IPS-18c (cell line): ENCODE measurements at regions not wholly inside any gene's neighbourhood (a gene's known extent, or its start where the extent isn't known, plus 50 kb on each side); places are given as distances from the start of the nearest gene placed in this dataset.
A peak's percentile ranks its signal among the peaks of the same experiment; 100 is the strongest.

ENCODE experiments used
- H3K4me3 ChIP-seq: 2 replicates; pipeline ENCODE4 v1.7.0; 2013; ENCODE audit warnings: low read depth, mild to moderate bottlenecking, low read length, moderate library complexity; ENCODE audit not compliant: insufficient read depth
- H3K9me3 ChIP-seq: one replicate; pipeline ENCODE4 v1.6.1; 2013; ENCODE audit warnings: mild to moderate bottlenecking, low read length, moderate library complexity; ENCODE audit not compliant: control insufficient read depth, insufficient read depth

GRCh38 chr18:24860978-24861680 lies 400.7 kb downstream of the HRH4 start:
- Histone ChIP-seq H3K4me3 (no peak overlapping the region), H3K9me3 (no peaks in the 10 kb centered on the region)

GRCh38 chr18:24862201-24862816 lies 401.9 kb downstream of the HRH4 start:
- Histone ChIP-seq H3K4me3 (0 out of 2 replicates have a peak overlapping the region, but pooled peaks have one; percentile 31), H3K9me3 (no peaks in the 10 kb centered on the region)

GRCh38 chr18:24868311-24868710 lies 407.9 kb downstream of the HRH4 start:
- Histone ChIP-seq H3K4me3 (no peak overlapping the region), H3K9me3 (no peaks in the 10 kb centered on the region)

GRCh38 chr18:24868760-24869237 lies 408.4 kb downstream of the HRH4 start:
- Histone ChIP-seq H3K9me3 (no peaks in the 10 kb centered on the region), H3K4me3 (no peak overlapping the region)

GRCh38 chr18:24869285-24869684 lies 408.8 kb downstream of the HRH4 start:
- Histone ChIP-seq H3K9me3 (no peaks in the 10 kb centered on the region), H3K4me3 (no peak overlapping the region)

- Histone ChIP-seq H3K4me3 (no peak overlapping the region), H3K9me3 (no peaks in the 10 kb centered on the region)
These were observed 414.8 kb downstream of the HRH4 start for GRCh38 chr18:24875286-24875685.

GRCh38 chr18:24875777-24876176 lies 415.3 kb downstream of the HRH4 start:
- no peak overlapping the region for H3K4me3 ChIP-seq
- no peaks in the 10 kb centered on the region for H3K9me3 ChIP-seq

- Histone ChIP-seq H3K9me3 (no peaks in the 10 kb centered on the region), H3K4me3 (no peak overlapping the region)
These were observed 415.8 kb downstream of the HRH4 start for GRCh38 chr18:24876266-24876665.

- Histone ChIP-seq H3K4me3 (no peak overlapping the region), H3K9me3 (no peaks in the 10 kb centered on the region)
These were observed 416.6 kb downstream of the HRH4 start for GRCh38 chr18:24877066-24877465.

- H3K4me3 ChIP-seq = no peak overlapping the region
- no peaks in the 10 kb centered on the region for H3K9me3 ChIP-seq
These were observed 417.1 kb downstream of the HRH4 start for GRCh38 chr18:24877546-24877945.

- no peak overlapping the region for H3K4me3 ChIP-seq
These were observed 417.9 kb downstream of the HRH4 start for GRCh38 chr18:24878289-24878688.

GRCh38 chr18:24885276-24885675 lies 424.8 kb downstream of the HRH4 start:
- H3K4me3 ChIP-seq = no peak overlapping the region
- H3K9me3 ChIP-seq = no peaks in the 10 kb centered on the region

More at GRCh38 chr18:24878289-24878688, 417.9 kb downstream of the HRH4 start:
- H3K9me3 ChIP-seq = no peaks in the 10 kb centered on the region

- Histone ChIP-seq H3K4me3 (no peak overlapping the region), H3K9me3 (no peaks in the 10 kb centered on the region)
These were observed 434.4 kb downstream of the HRH4 start for GRCh38 chr18:24894880-24895279.

- Histone ChIP-seq H3K4me3 (no peak overlapping the region), H3K9me3 (no peaks in the 10 kb centered on the region)
These were observed 437.0 kb downstream of the HRH4 start for GRCh38 chr18:24897461-24897860.

- Histone ChIP-seq H3K4me3 (no peak overlapping the region), H3K9me3 (peaks cover 2% of the 10 kb centered on the region)
These were observed 441.7 kb downstream of the ZNF521 start for GRCh38 chr18:24910221-24910620.

- H3K9me3 ChIP-seq = peaks cover 2% of the 10 kb centered on the region
- no peak overlapping the region for H3K4me3 ChIP-seq
These were observed 438.3 kb downstream of the ZNF521 start for GRCh38 chr18:24913507-24914170.

GRCh38 chr18:24914171-24914525 lies 437.8 kb downstream of the ZNF521 start:
- no peak overlapping the region for H3K4me3 ChIP-seq

GRCh38 chr18:24914685-24915084 lies 437.3 kb downstream of the ZNF521 start:
- H3K4me3 ChIP-seq = no peak overlapping the region
- peaks cover 2% of the 10 kb centered on the region for H3K9me3 ChIP-seq

More at GRCh38 chr18:24914171-24914525, 437.8 kb downstream of the ZNF521 start:
- peaks cover 2% of the 10 kb centered on the region for H3K9me3 ChIP-seq
